HG03280 (cell line): ENCODE measurements at regions not wholly inside any gene's neighbourhood (a gene's known extent, or its start where the extent isn't known, plus 50 kb on each side); places are given as distances from the start of the nearest gene placed in this dataset.
"Not testable (repeated sequence)": the region's sequence is repeated elsewhere in the genome, so short reads cannot be mapped to it uniquely, and the experiment has no call there.

Experiments
- ATAC-seq: cut with Tn5 transposase; IDR thresholded peaks from one replicate; pipeline ENCODE4 v1.9.1; 2021; ENCODE audit warnings: mild to moderate bottlenecking, moderate library complexity; ENCODE audit not compliant: unreplicated experiment

- no peak for ATAC-seq
Measured at GRCh38 chr2:124967325-124967724, 942.2 kb downstream of the CNTNAP5 start.

DNA sequence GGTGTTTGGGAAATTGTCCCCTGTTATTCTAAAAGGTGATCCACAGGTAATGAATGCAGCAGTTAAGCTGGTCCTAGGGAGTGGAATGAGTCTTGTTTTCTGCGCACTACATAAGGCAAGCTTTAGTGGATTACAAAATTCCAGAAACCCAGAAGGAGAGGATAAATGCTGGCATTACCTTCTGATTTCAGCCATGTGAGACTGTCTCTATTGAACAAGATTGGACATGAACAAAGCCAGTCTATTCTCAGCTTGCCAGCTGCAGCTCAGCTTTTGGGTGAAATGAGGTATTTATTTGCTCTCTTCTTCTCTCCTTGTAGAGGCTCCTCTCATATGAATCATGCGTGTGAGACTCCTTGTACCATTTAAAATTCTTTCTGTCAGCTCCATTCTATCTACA, 944.9 kb downstream of the CNTNAP5 start:
- no peak for ATAC-seq

DNA sequence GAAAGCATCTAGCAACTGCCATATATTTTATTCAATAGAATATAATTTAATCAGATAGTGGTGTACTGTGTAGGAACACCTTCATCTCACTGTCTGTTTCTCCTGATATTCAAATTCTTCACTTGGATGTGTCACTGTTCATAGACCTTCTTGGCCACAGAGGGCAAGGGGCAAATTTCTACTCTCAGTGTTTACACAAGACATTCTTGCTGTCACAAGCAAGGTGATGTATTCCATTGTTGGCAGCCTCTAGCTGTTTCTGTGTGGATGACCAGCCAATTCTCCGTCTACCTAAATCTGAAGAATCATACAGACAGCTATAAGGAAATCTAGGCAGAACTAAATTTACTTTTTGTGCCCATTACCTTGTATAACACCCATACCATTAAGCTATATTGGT, 948.3 kb downstream of the CNTNAP5 start:
- ATAC-seq = no peak

DNA sequence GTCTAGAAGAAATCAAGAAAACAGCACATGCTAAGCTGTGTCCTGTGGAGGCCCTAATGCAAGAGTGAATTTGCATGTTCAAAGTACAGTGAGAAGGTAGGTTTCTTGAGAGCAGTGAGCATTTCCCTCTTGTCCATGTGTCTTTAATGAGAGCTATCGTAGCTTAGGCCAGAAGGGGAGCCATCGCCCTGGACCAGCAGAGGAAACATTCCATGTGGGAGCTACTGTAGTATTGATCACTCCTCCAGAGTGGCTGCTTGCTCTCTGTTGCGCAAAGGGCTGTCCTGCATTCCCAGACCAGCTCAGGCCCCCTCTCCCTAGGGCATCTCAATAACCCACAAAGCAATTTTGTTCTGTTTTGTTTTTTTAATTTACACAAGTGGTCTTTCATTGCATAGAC, 950.1 kb downstream of the CNTNAP5 start:
- ATAC-seq = no peak

DNA sequence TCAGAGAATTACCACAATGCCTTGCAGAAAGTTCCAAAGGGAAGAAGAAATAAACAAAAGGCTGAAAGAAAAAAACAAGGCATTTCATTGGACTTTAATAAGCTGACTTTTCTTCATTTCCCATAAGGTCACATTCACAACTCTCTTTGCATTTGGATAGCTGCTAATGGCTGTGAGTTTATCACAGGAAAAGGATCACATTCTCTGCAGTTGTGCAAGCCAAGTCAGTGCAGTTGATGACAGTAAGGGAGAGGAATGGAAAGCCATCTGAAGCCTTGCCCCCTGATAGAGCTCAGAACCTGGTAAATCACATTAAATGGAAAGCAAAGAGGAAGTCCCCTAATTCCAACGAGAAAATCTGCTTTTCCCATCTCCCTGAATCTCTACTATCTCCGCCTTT, 950.6 kb downstream of the CNTNAP5 start:
- no peak for ATAC-seq

DNA sequence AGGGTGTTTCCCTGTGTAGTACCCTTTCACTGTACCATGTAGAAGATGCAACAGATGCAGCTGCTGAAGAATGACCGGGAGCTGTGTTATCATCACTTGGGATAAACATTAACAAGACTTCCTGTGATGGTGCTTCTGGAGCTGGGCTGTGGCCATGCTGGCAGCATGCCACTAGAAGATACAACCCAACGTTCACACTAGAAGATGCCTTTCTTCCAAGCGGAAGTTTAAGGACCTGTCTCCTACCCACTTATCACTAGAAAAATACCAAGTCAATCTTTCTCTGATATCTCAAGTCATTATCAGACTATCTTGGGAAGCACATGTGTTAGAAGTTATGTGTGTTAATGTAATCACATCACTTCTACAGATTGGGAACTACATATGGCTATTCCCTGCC, 953.5 kb downstream of the CNTNAP5 start:
- no peak for ATAC-seq

DNA sequence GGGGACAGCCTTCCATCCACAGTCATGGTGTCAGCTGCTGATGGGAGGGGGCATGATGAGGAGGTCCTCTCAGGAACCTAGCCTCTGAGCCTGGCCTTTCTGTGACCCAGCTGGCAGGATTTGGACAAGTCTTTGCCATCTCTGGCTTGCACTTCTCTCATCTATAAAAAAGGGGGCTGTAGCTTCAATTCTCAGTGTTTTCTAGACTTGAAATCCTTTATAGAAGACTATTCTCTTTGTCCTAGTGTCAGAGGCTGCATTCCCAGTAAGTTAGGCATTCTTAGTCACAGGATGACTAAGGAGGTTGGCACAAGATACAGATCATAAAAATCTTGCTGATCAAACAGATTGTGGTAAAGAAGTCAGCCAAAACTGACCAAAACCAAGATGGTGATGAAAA, 958.5 kb downstream of the CNTNAP5 start:
- ATAC-seq = no peak

DNA sequence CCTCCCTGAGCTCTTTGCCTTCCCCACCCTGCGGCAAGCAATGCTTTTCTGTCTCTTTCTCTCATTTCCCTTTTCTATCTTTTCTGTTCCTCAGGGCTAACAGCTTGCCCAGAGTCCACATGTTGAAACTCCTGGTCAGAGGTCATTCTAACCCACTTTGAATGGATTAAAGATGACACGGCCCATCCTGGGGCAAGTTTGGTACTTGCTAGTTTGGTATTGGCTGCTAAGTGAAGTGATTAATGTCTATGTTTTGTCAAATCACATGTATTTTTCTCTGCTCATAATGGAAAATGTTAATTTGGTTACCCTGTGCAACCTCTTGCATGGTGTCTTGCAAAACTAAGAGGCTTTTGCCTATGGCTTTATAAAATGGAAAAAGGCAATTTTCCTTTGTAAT, 960.2 kb downstream of the CNTNAP5 start:
- ATAC-seq = no peak

- no peak for ATAC-seq
Measured at GRCh38 chr2:124986136-124986535, 961.0 kb downstream of the CNTNAP5 start.

GRCh38 chr2:124986870-124987269, 961.8 kb downstream of the CNTNAP5 start:
- not testable (repeated sequence) for ATAC-seq

DNA sequence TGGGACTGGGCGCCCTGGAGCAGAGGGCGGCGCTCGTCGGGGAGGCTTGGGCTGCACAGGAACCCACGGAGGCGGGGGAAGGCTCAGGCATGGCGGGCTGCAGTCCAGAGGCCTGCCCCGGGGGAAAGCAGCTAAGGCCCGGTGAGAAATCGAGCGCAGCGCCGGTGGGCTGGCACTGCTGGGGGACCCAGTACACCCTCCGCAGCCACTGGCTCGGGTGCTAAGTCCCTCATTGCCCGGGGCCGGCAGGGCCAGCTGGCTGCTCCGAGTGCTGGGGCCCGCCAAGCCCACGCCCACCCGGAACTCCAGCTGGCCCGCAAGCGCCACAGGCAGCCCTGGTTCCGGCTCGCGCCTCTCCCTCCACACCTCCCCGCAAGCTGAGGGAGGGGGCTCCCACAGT, 962.3 kb downstream of the CNTNAP5 start:
- not testable (repeated sequence) for ATAC-seq

- ATAC-seq = no peak
Measured at GRCh38 chr2:124988111-124988510, 963.0 kb downstream of the CNTNAP5 start.

DNA sequence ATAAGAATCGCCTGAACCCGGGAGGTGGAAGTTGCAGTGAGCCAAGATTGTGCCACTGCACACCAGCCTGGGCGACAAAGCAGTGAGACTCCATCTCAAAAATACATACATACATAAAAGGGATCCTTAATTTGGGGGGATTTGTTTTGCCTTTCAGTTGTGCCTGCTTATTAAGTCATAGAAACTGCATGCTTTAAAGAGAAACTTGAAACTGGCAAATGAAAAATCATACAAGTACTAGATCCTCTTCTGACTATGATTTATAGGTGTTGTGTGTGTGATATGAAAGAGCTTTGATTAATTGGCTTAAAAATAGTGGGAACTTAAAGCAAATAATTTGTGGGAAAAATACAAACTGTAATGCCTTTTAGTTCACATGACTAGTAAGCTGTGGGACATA, 963.7 kb downstream of the CNTNAP5 start:
- no peak for ATAC-seq

DNA sequence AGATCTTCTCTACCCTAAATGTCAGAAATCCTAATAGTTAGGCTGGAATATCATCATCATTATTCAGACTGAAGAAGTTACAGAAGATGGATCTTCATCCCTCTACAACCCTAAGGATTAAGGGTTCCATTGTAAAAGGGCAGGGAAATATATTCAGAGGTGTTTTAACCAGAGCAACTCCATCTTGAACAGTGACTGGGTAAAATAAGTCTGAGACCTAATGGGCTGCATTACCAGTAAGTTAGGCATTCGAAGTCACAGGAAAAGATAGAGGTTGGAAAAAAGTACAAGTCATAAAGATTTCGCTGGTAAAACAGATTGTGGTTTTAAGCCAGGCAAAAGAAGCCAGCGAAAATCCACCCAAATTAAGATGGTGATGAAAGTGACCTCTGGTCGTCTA, 968.7 kb downstream of the CNTNAP5 start:
- ATAC-seq = no peak

DNA sequence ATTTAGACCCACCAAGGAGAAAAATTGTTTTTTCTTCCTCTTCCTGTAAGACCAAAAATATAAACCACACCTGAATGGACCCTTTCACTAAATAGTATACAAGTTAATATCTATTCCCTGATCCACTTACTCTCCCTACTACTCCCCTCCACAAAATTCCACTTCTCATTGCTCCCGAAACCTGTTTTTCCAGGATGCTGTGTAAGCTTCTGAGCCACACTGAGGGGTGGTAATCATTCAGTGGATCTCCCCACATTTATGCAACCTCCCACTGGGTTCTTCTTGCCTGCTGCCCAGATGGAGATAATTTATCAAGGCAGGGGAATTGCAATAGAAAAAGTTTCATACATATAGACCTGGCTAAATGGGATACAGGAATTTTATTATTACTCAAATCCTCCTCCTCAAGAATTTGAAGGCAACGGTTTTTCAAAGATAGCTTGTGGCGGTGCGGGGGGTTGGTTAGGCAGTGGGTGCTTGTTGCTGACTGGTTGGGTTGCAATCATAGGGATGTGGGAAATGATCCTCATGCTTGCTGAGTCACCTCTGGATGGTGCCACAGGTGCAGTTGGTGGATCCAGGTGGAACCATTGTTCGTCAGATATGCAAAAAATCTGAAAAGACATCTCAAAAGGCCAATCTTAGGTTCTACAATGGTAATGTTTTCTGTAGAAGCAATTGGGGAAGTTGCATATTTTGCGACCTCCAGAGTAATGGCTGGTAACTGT, 970.3 kb downstream of the CNTNAP5 start:
- ATAC-seq = no peak

GRCh38 chr2:124996406-124996805, 971.3 kb downstream of the CNTNAP5 start:
- ATAC-seq = no peak

DNA sequence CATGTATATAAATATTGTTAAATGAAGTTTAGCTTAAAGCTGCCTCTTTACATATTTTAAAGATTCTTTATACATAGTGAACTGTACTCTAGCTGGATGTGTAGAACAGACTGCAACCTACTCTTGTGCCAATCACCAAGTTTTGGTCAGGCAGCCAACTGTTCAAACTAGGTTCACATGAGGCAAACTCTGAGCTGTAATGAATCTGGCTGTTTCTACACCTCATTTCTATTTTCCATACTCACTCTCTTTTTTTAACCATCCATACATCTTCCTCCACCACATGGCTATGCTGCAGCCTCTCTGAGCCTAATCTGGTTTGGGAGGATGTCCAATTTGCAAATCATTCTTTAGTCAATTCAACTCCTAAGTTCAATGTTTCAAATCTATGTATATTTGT, 974.8 kb downstream of the CNTNAP5 start:
- ATAC-seq = no peak

GRCh38 chr2:125004106-125004800, 979.2 kb downstream of the CNTNAP5 start:
- ATAC-seq = no peak

- no peak for ATAC-seq
Measured at GRCh38 chr2:125006676-125007075, 981.6 kb downstream of the CNTNAP5 start.

- not testable (repeated sequence) for ATAC-seq
Measured at GRCh38 chr2:125028721-125029120, 1003.6 kb downstream of the CNTNAP5 start.

DNA sequence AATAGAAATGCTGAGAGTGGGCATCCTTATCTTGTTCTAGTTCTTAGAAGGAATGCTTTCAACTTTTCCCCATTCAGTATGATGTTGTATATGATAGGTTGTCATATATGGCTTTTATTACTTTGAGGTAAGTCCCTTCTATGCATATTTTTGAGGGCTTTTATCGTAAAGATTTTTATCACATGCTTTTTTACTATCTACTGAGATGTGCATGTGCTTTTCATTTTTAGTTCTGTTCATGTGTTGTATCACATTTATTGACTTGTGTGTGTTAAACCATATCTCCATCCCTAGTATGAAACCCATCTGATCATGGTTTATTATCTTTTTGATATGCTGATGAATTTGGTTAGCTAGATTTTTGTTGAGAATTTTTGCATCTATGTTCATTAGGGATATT, 1008.8 kb downstream of the CNTNAP5 start:
- no peak for ATAC-seq

DNA sequence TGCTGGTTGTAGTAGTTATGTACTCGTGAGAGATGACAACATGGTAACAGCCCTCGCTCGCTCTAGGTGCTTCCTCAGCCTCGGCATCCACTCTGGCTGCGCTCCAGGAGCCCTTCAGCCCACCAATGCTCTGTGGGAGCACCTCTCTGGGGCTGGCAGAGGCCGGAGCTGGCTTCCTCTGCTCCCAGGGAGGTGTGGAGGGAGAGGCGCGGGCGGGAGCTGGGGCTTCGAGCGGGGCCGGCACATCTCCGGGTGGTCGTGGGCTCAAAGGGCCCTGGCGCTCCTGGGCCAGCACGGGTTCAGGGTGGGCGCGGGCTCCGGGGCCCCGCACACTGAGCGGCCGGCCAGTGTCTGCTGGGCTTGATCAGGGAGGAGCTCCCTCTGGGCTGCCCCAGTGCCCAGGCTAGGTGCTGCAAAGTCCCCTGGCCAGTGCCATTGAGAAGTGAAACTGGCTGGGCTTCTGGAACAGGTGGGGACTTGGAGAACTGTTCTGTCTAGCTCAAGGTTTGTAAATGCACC, 1012.1 kb downstream of the CNTNAP5 start:
- ATAC-seq = no peak
